ENCODE measurements at regions not wholly inside any gene's neighbourhood (a gene's known extent, or its start where the extent isn't known, plus 50 kb on each side); places are given as distances from the start of the nearest gene placed in this dataset.

DNA sequence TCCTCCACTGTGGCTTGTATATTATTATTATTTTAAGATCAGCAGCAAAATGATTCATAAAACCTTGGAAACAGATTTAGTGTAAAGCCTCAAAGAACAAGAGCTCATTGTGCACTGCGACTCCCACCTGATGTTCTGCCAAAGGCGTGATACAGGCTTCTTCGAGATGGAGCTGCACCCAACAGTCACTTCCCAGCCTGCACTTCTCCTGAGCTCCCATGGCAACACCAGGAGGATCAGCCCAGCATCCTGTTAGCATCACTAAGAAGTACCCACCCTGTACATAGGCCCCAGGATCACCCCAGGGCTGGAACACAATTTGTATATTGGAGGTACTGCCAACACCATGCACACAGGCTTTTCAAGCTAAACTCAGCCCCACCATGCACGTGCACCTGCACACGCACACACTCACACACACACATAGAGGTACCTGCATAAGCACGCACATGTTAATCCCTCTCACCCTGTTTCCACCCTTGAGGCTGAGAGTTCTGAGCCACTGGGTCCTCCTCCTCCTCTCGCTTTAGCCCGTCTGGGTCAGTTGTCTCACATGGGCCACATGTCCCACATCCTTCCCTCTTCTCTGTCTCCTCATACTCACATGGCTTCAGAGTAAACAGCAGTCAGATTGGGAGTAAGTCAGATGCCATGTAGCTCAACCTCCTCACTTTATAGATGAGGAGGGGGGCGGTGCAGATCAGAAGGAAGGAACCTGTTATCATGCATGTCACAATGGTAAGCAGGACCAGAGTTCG lies 281.9 kb upstream of the POU3F1 start:
- H3K27me3 ChIP-seq (ENCODE audit: control insufficient read depth in 4 of 4, insufficient read depth in 4 of 4, low read length in 3 of 4): peaks cover 0 to 3% (median 0%) of the 10 kb centered on the region in 4 donors
- 80% methylated on average over 10 of the region's 10 CpGs for WGBS
- H3K9ac ChIP-seq (ENCODE audit: low read depth in 1 of 2, low read length in 2 of 2): no peak overlapping the region

More for the DNA sequence above, 281.9 kb upstream of the POU3F1 start:
- TF ChIP-seq SP1 (IDR thresholded peaks at IDR 0.05) (no peak), RAD21 (IDR thresholded peaks at IDR 0.05) (no peak), RXRA (IDR thresholded peaks at IDR 0.05) (no peak), NR2F2 (IDR thresholded peaks at IDR 0.05) (no peak), TAF1 (conservative IDR thresholded peaks at IDR 0.05) (no peak), GABPA (IDR thresholded peaks at IDR 0.05 in 1 of 2, conservative IDR thresholded peaks at IDR 0.05 in 1 of 2) (no peak), HNF4G (IDR thresholded peaks at IDR 0.05) (no peak), YY1 (IDR thresholded peaks at IDR 0.05) (no peak), FOXA2 (IDR thresholded peaks at IDR 0.05) (no peak), HNF4A (conservative IDR thresholded peaks at IDR 0.05) (no peak), EGR1 (IDR thresholded peaks at IDR 0.05; ENCODE audit: low read depth in 2 of 2) (no peak), FOXA1 (IDR thresholded peaks at IDR 0.05) (no peak)
- TF ChIP-seq, protein P1, sequence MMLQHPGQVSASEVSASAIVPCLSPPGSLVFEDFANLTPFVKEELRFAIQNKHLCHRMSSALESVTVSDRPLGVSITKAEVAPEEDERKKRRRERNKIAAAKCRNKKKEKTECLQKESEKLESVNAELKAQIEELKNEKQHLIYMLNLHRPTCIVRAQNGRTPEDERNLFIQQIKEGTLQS (IDR thresholded peaks at IDR 0.05): no peak
- TF ChIP-seq, protein P2, sequence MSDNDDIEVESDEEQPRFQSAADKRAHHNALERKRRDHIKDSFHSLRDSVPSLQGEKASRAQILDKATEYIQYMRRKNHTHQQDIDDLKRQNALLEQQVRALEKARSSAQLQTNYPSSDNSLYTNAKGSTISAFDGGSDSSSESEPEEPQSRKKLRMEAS (IDR thresholded peaks at IDR 0.05): no peak
- TF ChIP-seq, protein P3, sequence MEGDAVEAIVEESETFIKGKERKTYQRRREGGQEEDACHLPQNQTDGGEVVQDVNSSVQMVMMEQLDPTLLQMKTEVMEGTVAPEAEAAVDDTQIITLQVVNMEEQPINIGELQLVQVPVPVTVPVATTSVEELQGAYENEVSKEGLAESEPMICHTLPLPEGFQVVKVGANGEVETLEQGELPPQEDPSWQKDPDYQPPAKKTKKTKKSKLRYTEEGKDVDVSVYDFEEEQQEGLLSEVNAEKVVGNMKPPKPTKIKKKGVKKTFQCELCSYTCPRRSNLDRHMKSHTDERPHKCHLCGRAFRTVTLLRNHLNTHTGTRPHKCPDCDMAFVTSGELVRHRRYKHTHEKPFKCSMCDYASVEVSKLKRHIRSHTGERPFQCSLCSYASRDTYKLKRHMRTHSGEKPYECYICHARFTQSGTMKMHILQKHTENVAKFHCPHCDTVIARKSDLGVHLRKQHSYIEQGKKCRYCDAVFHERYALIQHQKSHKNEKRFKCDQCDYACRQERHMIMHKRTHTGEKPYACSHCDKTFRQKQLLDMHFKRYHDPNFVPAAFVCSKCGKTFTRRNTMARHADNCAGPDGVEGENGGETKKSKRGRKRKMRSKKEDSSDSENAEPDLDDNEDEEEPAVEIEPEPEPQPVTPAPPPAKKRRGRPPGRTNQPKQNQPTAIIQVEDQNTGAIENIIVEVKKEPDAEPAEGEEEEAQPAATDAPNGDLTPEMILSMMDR (IDR thresholded peaks at IDR 0.05; ENCODE audit: low read depth, low read length, missing input control): no peak
- TF ChIP-seq, protein P4, sequence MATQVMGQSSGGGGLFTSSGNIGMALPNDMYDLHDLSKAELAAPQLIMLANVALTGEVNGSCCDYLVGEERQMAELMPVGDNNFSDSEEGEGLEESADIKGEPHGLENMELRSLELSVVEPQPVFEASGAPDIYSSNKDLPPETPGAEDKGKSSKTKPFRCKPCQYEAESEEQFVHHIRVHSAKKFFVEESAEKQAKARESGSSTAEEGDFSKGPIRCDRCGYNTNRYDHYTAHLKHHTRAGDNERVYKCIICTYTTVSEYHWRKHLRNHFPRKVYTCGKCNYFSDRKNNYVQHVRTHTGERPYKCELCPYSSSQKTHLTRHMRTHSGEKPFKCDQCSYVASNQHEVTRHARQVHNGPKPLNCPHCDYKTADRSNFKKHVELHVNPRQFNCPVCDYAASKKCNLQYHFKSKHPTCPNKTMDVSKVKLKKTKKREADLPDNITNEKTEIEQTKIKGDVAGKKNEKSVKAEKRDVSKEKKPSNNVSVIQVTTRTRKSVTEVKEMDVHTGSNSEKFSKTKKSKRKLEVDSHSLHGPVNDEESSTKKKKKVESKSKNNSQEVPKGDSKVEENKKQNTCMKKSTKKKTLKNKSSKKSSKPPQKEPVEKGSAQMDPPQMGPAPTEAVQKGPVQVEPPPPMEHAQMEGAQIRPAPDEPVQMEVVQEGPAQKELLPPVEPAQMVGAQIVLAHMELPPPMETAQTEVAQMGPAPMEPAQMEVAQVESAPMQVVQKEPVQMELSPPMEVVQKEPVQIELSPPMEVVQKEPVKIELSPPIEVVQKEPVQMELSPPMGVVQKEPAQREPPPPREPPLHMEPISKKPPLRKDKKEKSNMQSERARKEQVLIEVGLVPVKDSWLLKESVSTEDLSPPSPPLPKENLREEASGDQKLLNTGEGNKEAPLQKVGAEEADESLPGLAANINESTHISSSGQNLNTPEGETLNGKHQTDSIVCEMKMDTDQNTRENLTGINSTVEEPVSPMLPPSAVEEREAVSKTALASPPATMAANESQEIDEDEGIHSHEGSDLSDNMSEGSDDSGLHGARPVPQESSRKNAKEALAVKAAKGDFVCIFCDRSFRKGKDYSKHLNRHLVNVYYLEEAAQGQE (IDR thresholded peaks at IDR 0.05): no peak
- TF ChIP-seq, protein P5, sequence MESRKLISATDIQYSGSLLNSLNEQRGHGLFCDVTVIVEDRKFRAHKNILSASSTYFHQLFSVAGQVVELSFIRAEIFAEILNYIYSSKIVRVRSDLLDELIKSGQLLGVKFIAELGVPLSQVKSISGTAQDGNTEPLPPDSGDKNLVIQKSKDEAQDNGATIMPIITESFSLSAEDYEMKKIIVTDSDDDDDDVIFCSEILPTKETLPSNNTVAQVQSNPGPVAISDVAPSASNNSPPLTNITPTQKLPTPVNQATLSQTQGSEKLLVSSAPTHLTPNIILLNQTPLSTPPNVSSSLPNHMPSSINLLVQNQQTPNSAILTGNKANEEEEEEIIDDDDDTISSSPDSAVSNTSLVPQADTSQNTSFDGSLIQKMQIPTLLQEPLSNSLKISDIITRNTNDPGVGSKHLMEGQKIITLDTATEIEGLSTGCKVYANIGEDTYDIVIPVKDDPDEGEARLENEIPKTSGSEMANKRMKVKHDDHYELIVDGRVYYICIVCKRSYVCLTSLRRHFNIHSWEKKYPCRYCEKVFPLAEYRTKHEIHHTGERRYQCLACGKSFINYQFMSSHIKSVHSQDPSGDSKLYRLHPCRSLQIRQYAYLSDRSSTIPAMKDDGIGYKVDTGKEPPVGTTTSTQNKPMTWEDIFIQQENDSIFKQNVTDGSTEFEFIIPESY (IDR thresholded peaks at IDR 0.05): no peak
- no peak overlapping the region for H3K4me3 ChIP-seq (ENCODE audit: low read depth in 1 of 3, low read length in 3 of 3)
- peaks cover 0 to 5% (median 3%) of the 10 kb centered on the region in 4 donors for H3K9me3 ChIP-seq (ENCODE audit: control insufficient read depth in 4 of 4, low read length in 3 of 4)
- no peak overlapping the region for H3K27ac ChIP-seq (ENCODE audit: low read depth in 1 of 2, low read length in 2 of 2)
- DNase-seq (ENCODE audit: low spot score): no peak
- no peaks in the 10 kb centered on the region for H3K4me1 ChIP-seq (ENCODE audit: control insufficient read depth in 4 of 4, insufficient read depth in 4 of 4, low read length in 3 of 4)
- no peaks in the 10 kb centered on the region for H3K36me3 ChIP-seq (ENCODE audit: control insufficient read depth in 4 of 4, insufficient read depth in 3 of 4, low read depth in 1 of 4, low read length in 3 of 4)

Measured in liver (tissue), 8 donors.